ENCODE measurements at regions not wholly inside any gene's neighbourhood (a gene's known extent, or its start where the extent isn't known, plus 50 kb on each side); places are given as distances from the start of the nearest gene placed in this dataset.

- TF ChIP-seq CTCF (IDR thresholded peaks at IDR 0.05; ENCODE audit: low read depth, low read length) = no peak
- no peak overlapping the region for H3K4me3 ChIP-seq (ENCODE audit: low read depth, low read length)
These were observed 94.3 kb downstream of the OAT start for GRCh38 chr10:124324451-124324850.

GRCh38 chr10:124323806-124324205 lies 94.9 kb downstream of the OAT start:
- no peak overlapping the region for H3K4me3 ChIP-seq (ENCODE audit: low read depth, low read length)
- TF ChIP-seq CTCF (IDR thresholded peaks at IDR 0.05; ENCODE audit: low read depth, low read length) = no peak

- no peak for TF ChIP-seq CTCF (IDR thresholded peaks at IDR 0.05; ENCODE audit: low read depth, low read length)
- no peak overlapping the region for H3K4me3 ChIP-seq (ENCODE audit: low read depth, low read length)
These were observed 95.5 kb downstream of the OAT start for GRCh38 chr10:124323111-124323725.

GRCh38 chr10:124322191-124322980 lies 96.3 kb downstream of the OAT start:
- TF ChIP-seq CTCF (IDR thresholded peaks at IDR 0.05; ENCODE audit: low read depth, low read length) = no peak
- no peak overlapping the region for H3K4me3 ChIP-seq (ENCODE audit: low read depth, low read length)

GRCh38 chr10:124321433-124322089 lies 97.2 kb downstream of the OAT start:
- TF ChIP-seq CTCF (IDR thresholded peaks at IDR 0.05; ENCODE audit: low read depth, low read length) = no peak
- H3K4me3 ChIP-seq (ENCODE audit: low read depth, low read length) = no peak overlapping the region

- H3K4me3 ChIP-seq (ENCODE audit: low read depth, low read length) = no peak overlapping the region
- no peak for TF ChIP-seq CTCF (IDR thresholded peaks at IDR 0.05; ENCODE audit: low read depth, low read length)
These were observed 97.8 kb downstream of the OAT start for GRCh38 chr10:124320778-124321432.

All from WI38 (cell line).